Mesendoderm (in vitro differentiated cells): ENCODE measurements at regions not wholly inside any gene's neighbourhood (a gene's known extent, or its start where the extent isn't known, plus 50 kb on each side); places are given as distances from the start of the nearest gene placed in this dataset.
A peak's percentile ranks its signal among the peaks of the same experiment; 100 is the strongest.

Experiments used
- DNase-seq: peaks from one replicate; pipeline ENCODE4 v3.0.0; 2013
- H2AK5ac ChIP-seq: 2 replicates; pipeline ENCODE4 v1.6.1; 2013; ENCODE audit warnings: low read length, inconsistent platforms
- H2BK120ac ChIP-seq: 2 replicates; pipeline ENCODE4 v1.6.1; 2013; ENCODE audit warnings: low read depth, mild to moderate bottlenecking, low read length, moderate library complexity, mixed read lengths
- H2BK15ac ChIP-seq: replicated peaks from 2 replicates; pipeline ENCODE4 v1.6.1; 2013; ENCODE audit warnings: low read depth, mild to moderate bottlenecking, moderate library complexity
- H2BK5ac ChIP-seq: 2 replicates; pipeline ENCODE4 v1.6.1; 2013; ENCODE audit warnings: low read length, inconsistent platforms
- H3K18ac ChIP-seq: 2 replicates; pipeline ENCODE4 v1.6.1; 2013; ENCODE audit warnings: mild to moderate bottlenecking, low read length, mixed read lengths
- H3K23ac ChIP-seq: one replicate; pipeline ENCODE4 v1.6.1; 2013; ENCODE audit warnings: low read length
- H3K27ac ChIP-seq: 2 replicates; pipeline ENCODE4 v1.5.1; 2013; ENCODE audit warnings: low read depth, mild to moderate bottlenecking, inconsistent platforms, low read length, moderate library complexity
- H3K27me3 ChIP-seq: 2 replicates; pipeline ENCODE4 v1.6.1; 2013; ENCODE audit warnings: low read length, control low read depth, mild to moderate bottlenecking, inconsistent platforms; ENCODE audit not compliant: insufficient read depth, poor library complexity
- H3K36me3 ChIP-seq: 2 replicates; pipeline ENCODE4 v1.6.1; 2013; ENCODE audit warnings: low read length, inconsistent platforms; ENCODE audit not compliant: control insufficient read depth, insufficient read depth
- H3K4ac ChIP-seq: one replicate; pipeline ENCODE4 v1.6.1; 2013; ENCODE audit warnings: low read depth, mild to moderate bottlenecking, low read length, moderate library complexity
- H3K4me1 ChIP-seq: 2 replicates; pipeline ENCODE4 v1.6.1; 2013; ENCODE audit warnings: low read depth, low read length, inconsistent platforms; ENCODE audit not compliant: control insufficient read depth
- H3K4me2 ChIP-seq: 2 replicates; pipeline ENCODE4 v1.6.1; 2013; ENCODE audit warnings: low read length
- H3K4me3 ChIP-seq: 2 replicates; pipeline ENCODE4 v1.5.1; 2013; ENCODE audit warnings: mild to moderate bottlenecking, low read length
- H3K56ac ChIP-seq: one replicate; pipeline ENCODE4 v1.6.1; 2013; ENCODE audit warnings: low read length
- H3K79me1 ChIP-seq: 2 replicates; pipeline ENCODE4 v1.6.1; 2013; ENCODE audit warnings: low read length, inconsistent platforms
- H3K79me2 ChIP-seq: 2 replicates; pipeline ENCODE4 v1.6.1; 2013; ENCODE audit warnings: mild to moderate bottlenecking, low read length; ENCODE audit not compliant: control insufficient read depth, insufficient read depth
- H3K9ac ChIP-seq: 2 replicates; pipeline ENCODE4 v1.6.1; 2013; ENCODE audit warnings: low read length, inconsistent platforms
- H4K5ac ChIP-seq: one replicate; pipeline ENCODE4 v1.6.1; 2013; ENCODE audit warnings: low read length
- H4K8ac ChIP-seq: one replicate; pipeline ENCODE4 v1.6.1; 2013; ENCODE audit warnings: low read depth, mild to moderate bottlenecking, control low read depth, low read length, moderate library complexity
- WGBS: extraction: QIAGEN DNeasy Blood & Tissue Kit; methylation state at CpG from one replicate; pipeline ENCODE4 v1.1.7; 2013; ENCODE audit warnings: low lambda C conversion rate, missing lambda C conversion rate; ENCODE audit not compliant: insufficient coverage; ENCODE audit errors: extremely low coverage; 5-methylcytosine and 5-hydroxymethylcytosine counted together

DNA sequence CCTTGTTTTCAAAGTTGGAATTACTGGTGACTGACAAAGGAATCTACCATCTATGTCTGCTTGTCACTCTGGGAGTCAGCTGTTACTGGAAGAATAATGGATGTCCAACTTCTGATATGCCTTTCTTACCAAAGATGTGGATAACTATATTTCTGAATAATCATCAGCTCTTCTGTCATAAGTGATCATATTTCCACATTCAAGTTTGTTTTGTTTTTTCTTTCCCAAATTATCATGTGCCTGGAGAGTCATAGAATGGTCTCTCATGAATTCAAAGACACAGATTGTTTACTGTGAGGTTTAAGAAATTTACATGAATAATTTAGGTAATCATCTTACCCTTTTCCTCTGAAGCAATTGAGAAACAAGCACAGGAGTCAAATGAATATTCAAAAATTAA lies 986.7 kb upstream of the CDH2 start:
- Histone ChIP-seq H2BK15ac (no peak overlapping the region), H4K5ac (no peak overlapping the region), H3K27ac (no peak overlapping the region), H3K27me3 (no peaks in the 10 kb centered on the region), H3K79me1 (no peaks in the 10 kb centered on the region), H2AK5ac (no peak overlapping the region), H3K56ac (no peak overlapping the region), H2BK120ac (no peak overlapping the region), H3K18ac (no peak overlapping the region), H4K8ac (no peak overlapping the region), H3K4me1 (no peaks in the 10 kb centered on the region), H3K23ac (no peak overlapping the region), H3K79me2 (no peaks in the 10 kb centered on the region), H3K4ac (no peak overlapping the region), H3K36me3 (no peaks in the 10 kb centered on the region), H2BK5ac (no peak overlapping the region), H3K4me3 (no peak overlapping the region), H3K9ac (no peak overlapping the region), H3K4me2 (no peak overlapping the region)
- DNase-seq, result no peak

DNA sequence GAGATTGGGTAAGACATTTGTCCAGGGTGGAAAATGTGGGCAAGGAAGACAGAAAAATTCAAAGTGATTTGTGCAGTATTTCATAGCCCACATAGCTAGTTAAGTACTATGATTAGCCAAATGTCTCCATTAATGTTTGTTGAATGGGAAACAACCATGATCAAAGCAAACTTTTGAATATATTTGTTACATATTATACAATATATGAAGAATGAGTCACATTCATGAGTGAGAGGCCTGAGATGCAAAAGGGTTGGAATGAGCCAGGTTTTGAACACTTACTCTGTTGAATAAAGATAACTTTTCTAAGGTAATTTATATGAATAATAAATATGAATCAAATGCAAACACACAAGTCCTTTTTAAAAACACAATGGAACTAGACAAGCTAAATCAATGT lies 984.5 kb upstream of the CDH2 start:
- H2BK15ac ChIP-seq, result no peak overlapping the region
- no peak overlapping the region for H4K5ac ChIP-seq
- no peak for DNase-seq
- H3K27me3 ChIP-seq, result no peaks in the 10 kb centered on the region
- no peak overlapping the region for H3K27ac ChIP-seq
- H2BK5ac ChIP-seq, result no peak overlapping the region
- no peak overlapping the region for H2BK120ac ChIP-seq
- no peak overlapping the region for H3K56ac ChIP-seq
- H4K8ac ChIP-seq, result no peak overlapping the region
- no peak overlapping the region for H3K23ac ChIP-seq
- no peak overlapping the region for H3K4ac ChIP-seq
- no peaks in the 10 kb centered on the region for H3K36me3 ChIP-seq
- no peak overlapping the region for H2AK5ac ChIP-seq
- no peaks in the 10 kb centered on the region for H3K79me1 ChIP-seq
- no peak overlapping the region for H3K4me3 ChIP-seq
- H3K79me2 ChIP-seq, result no peaks in the 10 kb centered on the region
- no peak overlapping the region for H3K4me2 ChIP-seq
- H3K9ac ChIP-seq, result no peak overlapping the region
- H3K4me1 ChIP-seq, result no peaks in the 10 kb centered on the region
- no peak overlapping the region for H3K18ac ChIP-seq

DNA sequence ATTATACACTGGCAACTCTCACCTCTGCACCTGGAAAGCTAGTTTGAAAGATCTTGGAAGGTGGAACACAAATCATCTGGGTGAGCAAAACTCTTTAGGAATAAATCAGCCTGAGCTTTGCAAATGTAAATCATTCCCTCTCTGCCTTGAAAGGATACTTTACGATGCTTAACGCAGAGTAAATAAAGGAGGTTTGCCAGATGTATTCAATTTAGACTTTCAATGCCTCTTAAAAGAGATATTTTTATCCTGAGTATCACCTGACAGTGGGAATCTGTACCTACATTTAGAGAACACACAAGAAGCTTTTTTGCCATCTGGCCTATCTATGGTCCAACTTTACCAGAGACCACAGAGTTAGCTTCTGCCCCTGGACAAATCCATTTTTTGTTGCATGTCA lies 983.2 kb upstream of the CDH2 start:
- Histone ChIP-seq H3K4me2 (no peak overlapping the region), H2BK5ac (no peak overlapping the region), H3K79me2 (no peaks in the 10 kb centered on the region), H3K36me3 (no peaks in the 10 kb centered on the region), H2BK120ac (peak overlapping the region; percentile 61), H3K27me3 (no peaks in the 10 kb centered on the region), H3K56ac (no peak overlapping the region), H3K18ac (no peak overlapping the region), H3K4me1 (no peaks in the 10 kb centered on the region), H3K4ac (no peak overlapping the region), H2BK15ac (no peak overlapping the region), H3K79me1 (no peaks in the 10 kb centered on the region), H3K9ac (no peak overlapping the region), H3K4me3 (no peak overlapping the region), H2AK5ac (no peak overlapping the region), H4K5ac (no peak overlapping the region), H4K8ac (no peak overlapping the region), H3K23ac (no peak overlapping the region), H3K27ac (no peak overlapping the region)
- no CpG with 5 or more reads among the region's 2 CpGs for WGBS
- DNase-seq, result no peak

DNA sequence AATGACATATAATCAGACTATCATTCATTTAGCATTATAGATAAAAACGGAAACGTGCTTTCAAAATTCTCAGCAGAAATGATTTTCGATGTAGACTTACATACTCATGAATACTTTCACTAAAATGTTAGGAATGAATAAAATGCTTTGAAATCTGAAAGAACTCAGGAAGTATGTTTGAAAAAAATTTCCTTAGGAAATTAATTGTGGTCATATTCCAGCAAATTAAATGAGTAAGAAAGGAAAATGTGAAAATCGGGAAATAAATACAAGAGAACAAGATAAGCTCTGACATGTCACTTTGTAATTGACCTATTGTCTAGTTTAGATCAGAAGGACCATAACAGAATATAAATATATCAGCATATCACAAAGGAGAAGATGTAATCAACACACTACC lies 981.0 kb upstream of the CDH2 start:
- no peak overlapping the region for H3K9ac ChIP-seq
- H2BK5ac ChIP-seq, result no peak overlapping the region
- no peak overlapping the region for H4K8ac ChIP-seq
- H3K4me1 ChIP-seq, result no peaks in the 10 kb centered on the region
- H3K4me2 ChIP-seq, result no peak overlapping the region
- H3K4ac ChIP-seq, result no peak overlapping the region
- no peak overlapping the region for H2BK15ac ChIP-seq
- no peak overlapping the region for H3K27ac ChIP-seq
- H3K18ac ChIP-seq, result no peak overlapping the region
- DNase-seq, result no peak
- H3K36me3 ChIP-seq, result no peaks in the 10 kb centered on the region
- H2BK120ac ChIP-seq, result no peak overlapping the region
- no CpG with 5 or more reads among the region's 4 CpGs for WGBS
- H3K4me3 ChIP-seq, result no peak overlapping the region
- H3K23ac ChIP-seq, result no peak overlapping the region
- H2AK5ac ChIP-seq, result no peak overlapping the region
- no peak overlapping the region for H4K5ac ChIP-seq
- no peaks in the 10 kb centered on the region for H3K27me3 ChIP-seq
- no peak overlapping the region for H3K56ac ChIP-seq
- H3K79me1 ChIP-seq, result no peaks in the 10 kb centered on the region
- H3K79me2 ChIP-seq, result no peaks in the 10 kb centered on the region

DNA sequence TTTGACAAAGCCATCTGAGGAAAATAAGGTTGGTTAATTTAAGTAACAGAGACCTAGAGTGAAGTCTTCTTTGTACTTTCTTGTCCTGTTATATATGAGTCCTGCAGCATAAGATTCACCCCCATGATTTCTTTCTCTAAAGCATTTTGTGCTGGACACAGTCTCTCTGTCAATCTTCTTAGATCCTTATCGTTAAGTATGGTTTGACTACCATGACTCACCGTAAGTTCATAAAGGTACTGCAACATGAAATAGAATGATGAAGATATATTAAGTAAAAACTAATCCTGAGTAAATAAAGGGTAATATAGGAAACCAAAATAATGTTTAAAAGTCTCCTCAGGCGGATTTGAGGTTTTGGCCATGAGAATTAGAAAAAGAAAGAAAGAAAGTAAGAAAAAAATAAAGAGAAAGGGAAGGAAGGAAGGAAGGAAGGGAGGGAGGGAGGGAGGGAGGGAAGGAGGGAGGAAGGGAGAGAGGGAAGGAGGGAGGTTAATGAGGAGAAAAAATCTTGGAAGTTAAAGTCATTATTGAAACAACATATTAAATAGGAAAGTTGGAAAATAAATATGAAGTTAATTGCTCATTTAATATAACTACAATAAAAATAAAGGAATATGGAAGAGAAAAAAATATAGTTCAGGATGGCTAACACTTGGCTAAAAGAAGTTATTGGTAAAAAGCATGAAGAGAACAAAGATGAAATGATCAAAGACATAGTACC lies 980.3 kb upstream of the CDH2 start:
- Histone ChIP-seq H3K4ac (no peak overlapping the region), H3K4me2 (no peak overlapping the region), H3K18ac (no peak overlapping the region), H3K79me2 (no peaks in the 10 kb centered on the region), H3K27ac (no peak overlapping the region), H3K79me1 (no peaks in the 10 kb centered on the region), H2BK15ac (no peak overlapping the region), H3K23ac (no peak overlapping the region), H3K4me3 (no peak overlapping the region), H4K5ac (no peak overlapping the region), H3K56ac (no peak overlapping the region), H2AK5ac (no peak overlapping the region), H3K36me3 (no peaks in the 10 kb centered on the region), H2BK5ac (no peak overlapping the region), H3K9ac (no peak overlapping the region), H4K8ac (no peak overlapping the region), H2BK120ac (no peak overlapping the region), H3K27me3 (no peaks in the 10 kb centered on the region), H3K4me1 (no peaks in the 10 kb centered on the region)
- no peak for DNase-seq
- WGBS, result no CpG with 5 or more reads among the region's 3 CpGs

DNA sequence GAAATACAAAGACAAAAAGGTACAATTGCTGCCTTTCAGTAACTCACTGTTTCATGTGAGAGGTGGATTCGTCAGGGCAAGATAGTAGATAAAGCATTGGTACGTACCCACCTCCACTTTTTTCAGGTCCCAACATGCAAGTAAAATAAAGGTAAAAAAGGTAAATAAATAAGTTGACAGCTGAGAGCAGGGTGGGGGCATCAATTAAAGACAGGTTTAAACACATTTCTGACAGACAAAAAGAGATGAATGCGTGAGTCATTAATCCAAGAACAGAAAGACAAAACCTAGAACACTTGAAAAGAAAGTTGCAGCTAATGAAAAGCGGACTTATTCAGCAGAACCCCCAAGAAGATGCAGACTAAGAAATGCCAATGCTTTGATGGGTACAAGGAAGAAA lies 979.6 kb upstream of the CDH2 start:
- H4K8ac ChIP-seq, result no peak overlapping the region
- H3K36me3 ChIP-seq, result no peaks in the 10 kb centered on the region
- no peak overlapping the region for H3K4me2 ChIP-seq
- no peak overlapping the region for H2BK5ac ChIP-seq
- no peak overlapping the region for H4K5ac ChIP-seq
- H3K4me3 ChIP-seq, result no peak overlapping the region
- H3K79me1 ChIP-seq, result no peaks in the 10 kb centered on the region
- H3K27me3 ChIP-seq, result no peaks in the 10 kb centered on the region
- no peak overlapping the region for H3K27ac ChIP-seq
- no peak overlapping the region for H2BK15ac ChIP-seq
- H2AK5ac ChIP-seq, result no peak overlapping the region
- no peak overlapping the region for H3K23ac ChIP-seq
- H3K9ac ChIP-seq, result no peak overlapping the region
- H3K79me2 ChIP-seq, result no peaks in the 10 kb centered on the region
- no peak overlapping the region for H2BK120ac ChIP-seq
- H3K56ac ChIP-seq, result no peak overlapping the region
- DNase-seq, result no peak
- no peak overlapping the region for H3K4ac ChIP-seq
- peak overlapping the region; percentile 9 for H3K18ac ChIP-seq
- H3K4me1 ChIP-seq, result no peaks in the 10 kb centered on the region
- no CpG with 5 or more reads among the region's 4 CpGs for WGBS
